Left renal pelvis (tissue), 4 donors: ENCODE measurements at regions not wholly inside any gene's neighbourhood (a gene's known extent, or its start where the extent isn't known, plus 50 kb on each side); places are given as distances from the start of the nearest gene placed in this dataset.
"Not testable (repeated sequence)": the region's sequence is repeated elsewhere in the genome, so short reads cannot be mapped to it uniquely, and the experiment has no call there.

Source experiments
- DNase-seq, 4 donors: peaks; one replicate each; pipeline ENCODE4 v3.0.0-alpha.2; 2013; ENCODE audit warnings: low read depth in 4 of 4, low spot score in 3 of 4

- DNase-seq: no peak
These were observed 542.4 kb downstream of the FLRT2 start for GRCh38 chr14:86072116-86072894.

- peak in 1 of 4 donors; percentile 32 for DNase-seq
These were observed 536.7 kb downstream of the FLRT2 start for GRCh38 chr14:86066651-86067050.

GRCh38 chr14:86065407-86065806 is 535.5 kb downstream of the FLRT2 start:
- no peak for DNase-seq

- not testable (repeated sequence) for DNase-seq
These were observed 534.7 kb downstream of the FLRT2 start for GRCh38 chr14:86064595-86064994.

DNA sequence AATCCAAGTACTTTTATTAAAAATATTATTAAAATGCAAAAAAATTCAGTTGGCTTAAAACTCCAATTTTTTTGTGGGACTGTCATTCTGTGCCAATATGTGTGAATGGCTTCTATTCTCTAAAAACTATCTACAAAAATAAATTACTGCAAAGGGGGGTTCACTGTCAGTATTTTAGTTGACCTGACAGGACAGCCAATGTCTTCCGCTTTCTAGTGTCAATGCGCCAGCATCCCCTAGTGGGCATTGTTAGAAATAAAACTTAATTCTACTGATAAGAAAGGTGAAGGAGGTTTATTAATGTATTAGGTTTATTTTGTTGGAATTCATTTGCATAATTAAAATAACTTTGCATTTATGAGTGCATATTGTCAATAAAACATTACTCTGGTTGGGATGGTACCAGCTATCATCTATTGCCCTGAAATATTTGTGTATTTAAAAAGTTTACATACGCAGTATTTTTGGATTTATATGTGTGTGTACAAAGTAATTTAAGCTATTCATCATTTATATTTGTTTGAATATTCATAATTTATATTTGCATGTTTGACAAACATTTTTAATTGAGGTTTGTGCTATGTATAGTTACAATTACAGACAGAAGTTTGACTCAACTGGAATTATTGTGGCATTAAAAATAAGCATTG is 527.2 kb downstream of the FLRT2 start:
- DNase-seq: no peak

- no peak for DNase-seq
These were observed 525.6 kb downstream of the FLRT2 start for GRCh38 chr14:86055512-86056075.

DNA sequence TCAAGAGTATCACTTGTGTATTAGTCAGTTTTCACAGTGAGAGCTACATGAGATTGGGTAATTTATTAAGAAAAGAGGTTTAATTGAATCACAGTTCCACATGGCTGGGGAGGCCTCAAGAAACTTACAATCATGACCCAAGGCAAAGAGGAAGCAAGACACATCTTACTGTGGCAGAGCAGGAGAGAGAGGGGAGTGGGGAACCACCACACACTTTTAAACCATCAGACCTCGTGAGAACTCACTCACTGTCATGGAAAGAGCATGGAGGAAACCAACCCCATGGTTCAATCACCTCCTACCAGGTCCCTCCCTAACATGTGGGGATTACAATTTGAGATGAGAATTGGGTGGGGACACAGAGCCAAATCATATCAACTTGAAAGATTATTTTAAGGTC is 522.9 kb downstream of the FLRT2 start:
- no peak for DNase-seq

GRCh38 chr14:86050757-86051156 is 520.8 kb downstream of the FLRT2 start:
- DNase-seq: no peak

DNA sequence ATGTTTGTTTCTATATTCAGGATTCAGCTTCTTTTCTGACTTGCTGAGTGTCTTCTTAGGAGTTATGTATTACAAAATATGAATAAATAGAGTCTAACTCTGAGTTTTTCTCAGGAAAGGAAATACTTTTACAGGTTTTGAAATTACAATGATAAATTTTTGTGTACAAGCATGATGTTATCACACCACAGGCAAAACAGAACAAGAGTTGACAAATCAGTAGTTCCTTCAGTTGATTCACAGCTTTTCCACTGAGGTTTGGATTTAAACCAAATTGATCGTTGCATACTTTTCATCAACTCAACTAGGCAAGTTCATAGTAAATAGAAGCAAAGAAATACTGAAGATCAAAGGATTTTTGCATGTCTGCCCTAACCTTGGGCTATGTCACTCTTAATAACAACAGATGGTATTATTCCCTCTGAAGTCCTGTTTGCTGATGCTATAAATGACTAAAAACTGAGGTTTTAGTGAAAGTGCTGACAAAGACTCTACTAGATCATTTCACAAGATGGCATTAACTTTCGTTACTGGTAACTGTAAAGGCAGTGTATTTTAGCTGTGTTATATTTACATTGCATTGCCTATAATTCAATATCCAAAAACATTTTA is 520.2 kb downstream of the FLRT2 start:
- no peak for DNase-seq

- DNase-seq: no peak
These were observed 509.2 kb downstream of the FLRT2 start for GRCh38 chr14:86039176-86039575.

DNA sequence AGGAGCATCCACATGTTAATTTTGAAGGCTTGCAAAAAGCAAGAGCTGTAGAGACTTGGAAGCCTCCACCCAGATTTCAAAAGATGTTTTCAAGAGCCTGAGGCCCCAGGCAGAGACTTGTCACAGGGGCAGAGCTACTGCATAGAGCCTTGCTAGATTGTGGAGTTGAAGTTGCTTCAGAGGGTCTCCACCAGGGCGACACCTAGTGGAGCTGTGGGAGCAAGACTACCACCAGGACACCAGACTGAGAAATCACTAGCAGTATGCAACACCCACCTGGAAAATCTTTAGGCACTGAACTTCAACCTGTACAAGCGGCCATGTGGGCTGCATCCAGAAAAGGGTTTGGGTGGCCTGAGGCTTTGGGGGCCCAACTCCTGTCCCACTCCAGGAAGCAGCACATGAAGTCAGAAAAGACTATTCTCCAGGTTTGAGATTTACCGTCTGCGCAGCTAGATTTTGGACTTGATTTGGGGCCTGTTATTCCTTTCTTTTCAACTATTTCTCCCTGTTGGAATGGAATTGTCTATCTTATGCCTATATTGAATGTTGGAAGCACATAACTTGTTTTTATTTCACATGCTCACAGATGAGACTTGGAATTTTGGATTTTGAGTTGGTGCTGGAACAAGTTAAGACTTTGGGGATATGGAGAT is 508.6 kb downstream of the FLRT2 start:
- DNase-seq: no peak

GRCh38 chr14:86035882-86036281 is 505.9 kb downstream of the FLRT2 start:
- no peak for DNase-seq

GRCh38 chr14:86027990-86028389 is 498.0 kb downstream of the FLRT2 start:
- DNase-seq: no peak

GRCh38 chr14:86027144-86027543 is 497.2 kb downstream of the FLRT2 start:
- no peak for DNase-seq

GRCh38 chr14:86022031-86022629 is 492.2 kb downstream of the FLRT2 start:
- no peak for DNase-seq

GRCh38 chr14:86020841-86021240 is 490.9 kb downstream of the FLRT2 start:
- no peak for DNase-seq

DNA sequence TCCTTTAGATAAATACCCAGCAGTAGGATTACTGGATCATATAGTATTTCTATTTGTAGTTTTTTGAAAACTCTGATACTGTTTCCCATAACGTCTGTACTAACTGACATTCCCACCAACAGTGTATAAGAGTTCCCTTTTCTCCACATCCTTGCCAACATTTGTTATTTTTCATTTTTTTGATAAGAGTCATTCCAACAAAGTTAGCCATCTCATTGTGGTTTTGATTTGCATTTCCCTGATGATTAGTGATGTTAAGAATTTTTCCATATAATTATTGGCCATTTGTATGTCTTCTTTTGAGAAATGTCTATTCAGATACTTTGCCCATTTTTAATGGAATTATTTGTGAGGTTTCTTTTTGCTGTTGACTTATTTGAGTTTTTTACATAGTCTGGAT is 486.0 kb downstream of the FLRT2 start:
- no peak for DNase-seq

GRCh38 chr14:86015511-86015910 is 485.6 kb downstream of the FLRT2 start:
- no peak for DNase-seq

DNA sequence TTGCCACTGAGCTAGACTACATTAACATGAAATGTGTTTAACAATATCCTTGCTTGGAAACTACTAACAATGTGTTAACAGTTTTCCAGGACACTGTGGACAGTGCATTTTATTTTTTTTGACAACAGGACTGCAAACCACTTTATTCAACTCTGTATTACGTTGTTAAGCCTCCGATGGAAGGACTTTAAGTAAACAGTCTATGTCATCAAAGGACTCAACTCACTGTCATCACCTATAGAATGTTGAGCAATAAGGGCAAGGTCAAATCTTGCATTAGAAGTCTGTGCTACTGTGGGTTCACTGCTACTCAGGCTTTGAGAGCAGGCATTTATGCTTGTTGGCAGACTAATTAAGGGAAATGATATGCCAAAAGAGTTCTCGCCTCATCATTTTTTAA is 483.7 kb downstream of the FLRT2 start:
- no peak for DNase-seq

DNA sequence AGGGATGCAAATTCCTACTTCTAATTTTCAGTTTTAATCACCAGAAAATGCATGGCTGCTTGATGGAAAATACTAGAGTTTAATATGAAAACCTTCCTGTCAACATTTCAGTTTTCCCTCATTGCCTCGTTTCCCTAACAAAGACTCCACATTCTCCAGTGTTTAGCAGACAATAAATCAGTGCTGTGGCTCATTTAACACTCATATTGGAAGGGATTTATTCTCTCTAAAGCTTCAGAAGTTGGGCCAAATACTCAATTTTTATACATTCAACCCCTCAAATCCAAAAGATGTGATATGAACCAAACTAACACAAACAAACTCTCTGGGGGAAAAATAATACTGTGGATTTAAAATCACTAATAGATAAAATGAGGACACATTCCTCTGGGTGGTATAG is 482.5 kb downstream of the FLRT2 start:
- no peak for DNase-seq

GRCh38 chr14:86003998-86004397 is 474.1 kb downstream of the FLRT2 start:
- DNase-seq: no peak
